ENCODE measurements at regions not wholly inside any gene's neighbourhood (a gene's known extent, or its start where the extent isn't known, plus 50 kb on each side); places are given as distances from the start of the nearest gene placed in this dataset.

DNA sequence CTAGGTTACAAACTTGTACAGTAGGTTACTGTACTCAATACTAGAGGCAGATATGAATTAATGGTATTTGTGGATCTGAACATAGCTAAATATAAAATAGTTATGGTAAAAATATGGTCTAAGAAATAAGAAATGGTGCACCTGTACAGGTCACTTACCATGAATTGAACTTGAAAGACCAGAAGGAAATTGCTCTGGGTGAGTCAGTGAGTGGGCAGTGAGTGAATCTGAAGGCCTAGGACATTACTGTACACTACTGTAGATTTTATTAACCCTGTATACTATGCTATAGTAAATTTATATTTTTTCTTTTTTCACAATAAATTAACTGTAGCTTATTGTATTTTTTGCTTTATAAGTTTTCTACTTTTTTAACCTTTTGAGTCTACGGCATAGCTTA, 1020.4 kb downstream of the CDH18 start:
- no peak overlapping the region for H3K9ac ChIP-seq (ENCODE audit: insufficient read depth, low read depth, low read length)
- intact Hi-C loops (cut with micrococcal nuclease; ENCODE audit: unreplicated experiment) (no loop called here), in situ Hi-C loops (cut with HindIII; ENCODE audit: extremely low pct_ligation_motif_present, low pct_unique_long_range_greater_than_20kb) (no loop called here)
- H3K79me2 ChIP-seq (ENCODE audit: insufficient read depth, low read length), result no peaks in the 10 kb centered on the region
- no peaks in the 10 kb centered on the region for H3K36me3 ChIP-seq (replicated peaks in 1 of 2; ENCODE audit: control insufficient read depth in 1 of 2, insufficient read depth in 2 of 2, low read length in 2 of 2)
- ATAC-seq, result no peak
- peaks cover 49% of the 10 kb centered on the region for H3K9me3 ChIP-seq (ENCODE audit: low read length)
- H3K4me2 ChIP-seq (ENCODE audit: low read depth, low read length), result no peak overlapping the region
- no peaks in the 10 kb centered on the region for H4K20me1 ChIP-seq (ENCODE audit: insufficient read depth, low read length)
- no peaks in the 10 kb centered on the region for H3K27me3 ChIP-seq (ENCODE audit: control insufficient read depth in 1 of 2, insufficient read depth in 2 of 2, low read length in 2 of 2)
- BruUV-seq (replicated peaks), result no TSS peak
- ChIA-PET POLR2A (no interaction called here), CTCF (ENCODE audit: low intra/inter-chr PET ratio, low total read pairs) (no interaction called here)
- H3K27ac ChIP-seq (ENCODE audit: extremely low read length, insufficient read depth, low read length), result no peak overlapping the region
- no peaks in the 10 kb centered on the region for H3K4me1 ChIP-seq (ENCODE audit: insufficient read depth, low read length)
- DNase-seq (ENCODE audit: low spot score), result no peak
- no peak for FAIRE-seq
- no peak overlapping the region for H3K4me3 ChIP-seq (replicated peaks in 1 of 3; ENCODE audit: insufficient read depth in 1 of 3, low read depth in 2 of 3, low read length in 3 of 3)
- 84% methylated on average over 1 of the region's 1 CpG for WGBS (ENCODE audit: low lambda C conversion rate)
- H2AFZ ChIP-seq (ENCODE audit: low read length), result no peak overlapping the region
- no peak for TF ChIP-seq KDM5A (IDR thresholded peaks at IDR 0.05; ENCODE audit: borderline replicate concordance, low read length)
- TF ChIP-seq NFRKB (IDR thresholded peaks at IDR 0.05), result no peak
- TF ChIP-seq, protein P1, sequence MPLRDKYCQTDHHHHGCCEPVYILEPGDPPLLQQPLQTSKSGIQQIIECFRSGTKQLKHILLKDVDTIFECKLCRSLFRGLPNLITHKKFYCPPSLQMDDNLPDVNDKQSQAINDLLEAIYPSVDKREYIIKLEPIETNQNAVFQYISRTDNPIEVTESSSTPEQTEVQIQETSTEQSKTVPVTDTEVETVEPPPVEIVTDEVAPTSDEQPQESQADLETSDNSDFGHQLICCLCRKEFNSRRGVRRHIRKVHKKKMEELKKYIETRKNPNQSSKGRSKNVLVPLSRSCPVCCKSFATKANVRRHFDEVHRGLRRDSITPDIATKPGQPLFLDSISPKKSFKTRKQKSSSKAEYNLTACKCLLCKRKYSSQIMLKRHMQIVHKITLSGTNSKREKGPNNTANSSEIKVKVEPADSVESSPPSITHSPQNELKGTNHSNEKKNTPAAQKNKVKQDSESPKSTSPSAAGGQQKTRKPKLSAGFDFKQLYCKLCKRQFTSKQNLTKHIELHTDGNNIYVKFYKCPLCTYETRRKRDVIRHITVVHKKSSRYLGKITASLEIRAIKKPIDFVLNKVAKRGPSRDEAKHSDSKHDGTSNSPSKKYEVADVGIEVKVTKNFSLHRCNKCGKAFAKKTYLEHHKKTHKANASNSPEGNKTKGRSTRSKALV (CRISPR knock-in tag; IDR thresholded peaks at IDR 0.05), result no peak
- TF ChIP-seq ZNF484 (CRISPR knock-in tag; IDR thresholded peaks at IDR 0.05; ENCODE audit: borderline replicate concordance, low read depth), result no peak
- TF ChIP-seq, protein P2, sequence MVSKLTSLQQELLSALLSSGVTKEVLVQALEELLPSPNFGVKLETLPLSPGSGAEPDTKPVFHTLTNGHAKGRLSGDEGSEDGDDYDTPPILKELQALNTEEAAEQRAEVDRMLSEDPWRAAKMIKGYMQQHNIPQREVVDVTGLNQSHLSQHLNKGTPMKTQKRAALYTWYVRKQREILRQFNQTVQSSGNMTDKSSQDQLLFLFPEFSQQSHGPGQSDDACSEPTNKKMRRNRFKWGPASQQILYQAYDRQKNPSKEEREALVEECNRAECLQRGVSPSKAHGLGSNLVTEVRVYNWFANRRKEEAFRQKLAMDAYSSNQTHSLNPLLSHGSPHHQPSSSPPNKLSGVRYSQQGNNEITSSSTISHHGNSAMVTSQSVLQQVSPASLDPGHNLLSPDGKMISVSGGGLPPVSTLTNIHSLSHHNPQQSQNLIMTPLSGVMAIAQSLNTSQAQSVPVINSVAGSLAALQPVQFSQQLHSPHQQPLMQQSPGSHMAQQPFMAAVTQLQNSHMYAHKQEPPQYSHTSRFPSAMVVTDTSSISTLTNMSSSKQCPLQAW (CRISPR knock-in tag; IDR thresholded peaks at IDR 0.05), result no peak
- no peak for TF ChIP-seq SMAD1 (CRISPR knock-in tag; IDR thresholded peaks at IDR 0.05; ENCODE audit: borderline replicate concordance, low read depth)
- no peak for TF ChIP-seq FOXK1 (CRISPR knock-in tag; IDR thresholded peaks at IDR 0.05; ENCODE audit: borderline replicate concordance, low read depth)
- TF ChIP-seq ADNP (CRISPR knock-in tag; IDR thresholded peaks at IDR 0.05), result no peak
- no peak for TF ChIP-seq GPN1 (CRISPR knock-in tag; IDR thresholded peaks at IDR 0.05; ENCODE audit: borderline replicate concordance)
- no peak for TF ChIP-seq HNRNPK (IDR thresholded peaks at IDR 0.05; ENCODE audit: low read depth, low read length, poor library complexity, severe bottlenecking)
- TF ChIP-seq ZMYM4 (CRISPR knock-in tag; IDR thresholded peaks at IDR 0.05), result no peak
- no peak for TF ChIP-seq PAWR (CRISPR knock-in tag; IDR thresholded peaks at IDR 0.05; ENCODE audit: borderline replicate concordance)
- TF ChIP-seq, protein P3, sequence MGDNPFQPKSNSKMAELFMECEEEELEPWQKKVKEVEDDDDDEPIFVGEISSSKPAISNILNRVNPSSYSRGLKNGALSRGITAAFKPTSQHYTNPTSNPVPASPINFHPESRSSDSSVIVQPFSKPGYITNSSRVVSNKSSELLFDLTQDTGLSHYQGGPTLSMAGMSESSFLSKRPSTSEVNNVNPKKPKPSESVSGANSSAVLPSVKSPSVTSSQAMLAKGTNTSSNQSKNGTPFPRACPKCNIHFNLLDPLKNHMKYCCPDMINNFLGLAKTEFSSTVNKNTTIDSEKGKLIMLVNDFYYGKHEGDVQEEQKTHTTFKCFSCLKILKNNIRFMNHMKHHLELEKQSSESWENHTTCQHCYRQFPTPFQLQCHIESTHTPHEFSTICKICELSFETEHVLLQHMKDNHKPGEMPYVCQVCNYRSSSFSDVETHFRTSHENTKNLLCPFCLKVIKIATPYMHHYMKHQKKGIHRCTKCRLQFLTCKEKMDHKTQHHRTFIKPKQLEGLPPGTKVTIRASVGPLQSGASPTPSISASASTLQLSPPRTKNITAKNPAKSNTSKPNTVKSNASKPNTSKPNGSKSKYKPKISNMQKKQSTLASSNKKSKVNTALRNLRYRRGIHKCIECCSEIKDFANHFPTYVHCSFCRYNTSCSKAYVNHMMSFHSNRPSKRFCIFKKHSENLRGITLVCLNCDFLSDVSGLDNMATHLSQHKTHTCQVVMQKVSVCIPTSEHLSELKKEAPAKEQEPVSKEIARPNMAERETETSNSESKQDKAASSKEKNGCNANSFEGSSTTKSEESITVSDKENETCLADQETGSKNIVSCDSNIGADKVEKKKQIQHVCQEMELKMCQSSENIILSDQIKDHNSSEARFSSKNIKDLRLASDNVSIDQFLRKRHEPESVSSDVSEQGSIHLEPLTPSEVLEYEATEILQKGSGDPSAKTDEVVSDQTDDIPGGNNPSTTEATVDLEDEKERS (CRISPR knock-in tag; IDR thresholded peaks at IDR 0.05), result no peak
- no peak for TF ChIP-seq ZNF569 (CRISPR knock-in tag; IDR thresholded peaks at IDR 0.05; ENCODE audit: borderline replicate concordance)
- no peak for TF ChIP-seq ZKSCAN8 (CRISPR knock-in tag; IDR thresholded peaks at IDR 0.05; ENCODE audit: borderline replicate concordance)

Measured in HepG2 (cell line).